ENCODE measurements at regions not wholly inside any gene's neighbourhood (a gene's known extent, or its start where the extent isn't known, plus 50 kb on each side); places are given as distances from the start of the nearest gene placed in this dataset.

DNA sequence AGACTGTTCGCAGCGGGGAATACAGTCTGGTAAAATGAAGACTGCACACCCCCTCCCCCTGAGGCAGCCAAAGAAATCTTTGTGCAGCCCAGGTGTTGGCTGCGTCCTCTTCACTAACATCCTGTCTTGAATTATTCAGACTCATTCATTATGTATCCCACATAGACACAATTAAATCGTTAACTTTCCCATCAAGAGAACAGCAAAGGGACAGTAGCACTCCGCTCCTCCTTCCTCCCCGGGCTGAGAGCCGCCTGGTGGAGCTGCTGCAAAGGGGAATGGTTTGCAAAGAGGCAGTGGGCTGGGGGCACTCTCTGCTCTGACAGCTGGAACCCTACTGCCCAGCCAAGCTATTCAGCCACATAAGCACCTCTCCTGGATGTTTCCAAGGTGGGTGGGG, 290.0 kb upstream of the SOX9 start:
- ATAC-seq (peak; percentile 67), DNase-seq (ENCODE audit: low spot score) (peak; percentile 69)
- peaks cover 55% of the 10 kb centered on the region for H3K4me1 Mint-ChIP-seq
- Histone ChIP-seq H3K9me2 (ENCODE audit: insufficient read depth) (peaks cover 4% of the 10 kb centered on the region; the same call in 1 of the 2 replicates), H3K36me3 (ENCODE audit: insufficient read depth) (no peaks in the 10 kb centered on the region), H2AFZ (no peak overlapping the region), H3K27ac (ENCODE audit: low read depth) (no peak overlapping the region; the same call in 1 of the 2 replicates), H3K4me1 (ENCODE audit: insufficient read depth) (peaks cover 33% of the 10 kb centered on the region), H3K79me2 (replicated peaks; ENCODE audit: insufficient read depth) (no peaks in the 10 kb centered on the region), H3K4me2 (peak overlapping the region; percentile 53), H3K4me3 (no peak overlapping the region), H4K20me1 (replicated peaks; ENCODE audit: insufficient read depth) (no peaks in the 10 kb centered on the region), H3K27me3 (ENCODE audit: insufficient read depth) (no peaks in the 10 kb centered on the region), H3F3A (replicated peaks; ENCODE audit: low read depth) (no peaks in the 10 kb centered on the region)
- TF ChIP-seq, protein P1, sequence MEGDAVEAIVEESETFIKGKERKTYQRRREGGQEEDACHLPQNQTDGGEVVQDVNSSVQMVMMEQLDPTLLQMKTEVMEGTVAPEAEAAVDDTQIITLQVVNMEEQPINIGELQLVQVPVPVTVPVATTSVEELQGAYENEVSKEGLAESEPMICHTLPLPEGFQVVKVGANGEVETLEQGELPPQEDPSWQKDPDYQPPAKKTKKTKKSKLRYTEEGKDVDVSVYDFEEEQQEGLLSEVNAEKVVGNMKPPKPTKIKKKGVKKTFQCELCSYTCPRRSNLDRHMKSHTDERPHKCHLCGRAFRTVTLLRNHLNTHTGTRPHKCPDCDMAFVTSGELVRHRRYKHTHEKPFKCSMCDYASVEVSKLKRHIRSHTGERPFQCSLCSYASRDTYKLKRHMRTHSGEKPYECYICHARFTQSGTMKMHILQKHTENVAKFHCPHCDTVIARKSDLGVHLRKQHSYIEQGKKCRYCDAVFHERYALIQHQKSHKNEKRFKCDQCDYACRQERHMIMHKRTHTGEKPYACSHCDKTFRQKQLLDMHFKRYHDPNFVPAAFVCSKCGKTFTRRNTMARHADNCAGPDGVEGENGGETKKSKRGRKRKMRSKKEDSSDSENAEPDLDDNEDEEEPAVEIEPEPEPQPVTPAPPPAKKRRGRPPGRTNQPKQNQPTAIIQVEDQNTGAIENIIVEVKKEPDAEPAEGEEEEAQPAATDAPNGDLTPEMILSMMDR (conservative IDR thresholded peaks at IDR 0.05; ENCODE audit: low read depth in 2 of 2) = peak; percentile 38 to 69
- TF ChIP-seq ZNF331 (CRISPR knock-in tag; IDR thresholded peaks at IDR 0.05; ENCODE audit: low read depth) = no peak
- no peaks in the 10 kb centered on the region for H3K36me3 Mint-ChIP-seq (ENCODE audit: low read depth)
- H3K4me3 Mint-ChIP-seq = no peak overlapping the region
- no peak overlapping the region for H3K27ac Mint-ChIP-seq
- H3K9me3 Mint-ChIP-seq = no peaks in the 10 kb centered on the region; the same call in 2 of the 3 replicates
- H3K27me3 Mint-ChIP-seq (ENCODE audit: insufficient read depth, low read depth, poor library complexity) = no peaks in the 10 kb centered on the region

DNA sequence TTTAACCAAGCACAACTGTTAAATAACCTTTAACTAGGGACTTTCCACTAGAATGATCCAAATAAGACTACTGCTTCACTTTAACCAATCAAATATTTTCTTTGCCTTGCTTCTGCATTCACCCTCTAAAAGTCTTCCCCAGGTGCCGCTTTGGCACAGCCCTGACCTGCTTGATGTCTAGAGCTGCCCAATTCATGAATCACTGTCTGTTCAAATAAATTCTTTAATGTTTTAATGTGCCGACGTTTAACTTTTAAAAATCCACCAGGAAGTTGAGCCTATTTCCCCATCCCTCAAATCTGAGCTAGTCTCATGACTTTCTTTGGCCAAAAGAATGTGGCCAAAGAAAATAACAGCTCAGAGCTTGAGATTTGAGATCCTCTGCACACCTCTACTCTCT, 277.8 kb upstream of the SOX9 start:
- H2AFZ ChIP-seq = no peak overlapping the region
- TF ChIP-seq ZNF114 (CRISPR knock-in tag; IDR thresholded peaks at IDR 0.05) (no peak), STAT1 (IDR thresholded peaks at IDR 0.05; ENCODE audit: unreplicated experiment) (no peak)
- TF ChIP-seq, protein P2, sequence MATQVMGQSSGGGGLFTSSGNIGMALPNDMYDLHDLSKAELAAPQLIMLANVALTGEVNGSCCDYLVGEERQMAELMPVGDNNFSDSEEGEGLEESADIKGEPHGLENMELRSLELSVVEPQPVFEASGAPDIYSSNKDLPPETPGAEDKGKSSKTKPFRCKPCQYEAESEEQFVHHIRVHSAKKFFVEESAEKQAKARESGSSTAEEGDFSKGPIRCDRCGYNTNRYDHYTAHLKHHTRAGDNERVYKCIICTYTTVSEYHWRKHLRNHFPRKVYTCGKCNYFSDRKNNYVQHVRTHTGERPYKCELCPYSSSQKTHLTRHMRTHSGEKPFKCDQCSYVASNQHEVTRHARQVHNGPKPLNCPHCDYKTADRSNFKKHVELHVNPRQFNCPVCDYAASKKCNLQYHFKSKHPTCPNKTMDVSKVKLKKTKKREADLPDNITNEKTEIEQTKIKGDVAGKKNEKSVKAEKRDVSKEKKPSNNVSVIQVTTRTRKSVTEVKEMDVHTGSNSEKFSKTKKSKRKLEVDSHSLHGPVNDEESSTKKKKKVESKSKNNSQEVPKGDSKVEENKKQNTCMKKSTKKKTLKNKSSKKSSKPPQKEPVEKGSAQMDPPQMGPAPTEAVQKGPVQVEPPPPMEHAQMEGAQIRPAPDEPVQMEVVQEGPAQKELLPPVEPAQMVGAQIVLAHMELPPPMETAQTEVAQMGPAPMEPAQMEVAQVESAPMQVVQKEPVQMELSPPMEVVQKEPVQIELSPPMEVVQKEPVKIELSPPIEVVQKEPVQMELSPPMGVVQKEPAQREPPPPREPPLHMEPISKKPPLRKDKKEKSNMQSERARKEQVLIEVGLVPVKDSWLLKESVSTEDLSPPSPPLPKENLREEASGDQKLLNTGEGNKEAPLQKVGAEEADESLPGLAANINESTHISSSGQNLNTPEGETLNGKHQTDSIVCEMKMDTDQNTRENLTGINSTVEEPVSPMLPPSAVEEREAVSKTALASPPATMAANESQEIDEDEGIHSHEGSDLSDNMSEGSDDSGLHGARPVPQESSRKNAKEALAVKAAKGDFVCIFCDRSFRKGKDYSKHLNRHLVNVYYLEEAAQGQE (IDR thresholded peaks at IDR 0.05; ENCODE audit: unreplicated experiment) = no peak
- H3K4me3 ChIP-seq = no peak overlapping the region
- Mint-ChIP-seq H3K4me3 (no peak overlapping the region), H3K9me3 (no peaks in the 10 kb centered on the region), H3K27ac (no peak overlapping the region), H3K4me1 (no peaks in the 10 kb centered on the region), H3K27me3 (ENCODE audit: insufficient read depth, low read depth, poor library complexity) (peaks cover 1% of the 10 kb centered on the region), H3K36me3 (ENCODE audit: low read depth) (no peaks in the 10 kb centered on the region)
- no peak overlapping the region for H3K27ac ChIP-seq (ENCODE audit: low read depth)
- no peaks in the 10 kb centered on the region for H3F3A ChIP-seq (replicated peaks; ENCODE audit: low read depth)
- DNase-seq (ENCODE audit: low spot score) = no peak
- no peaks in the 10 kb centered on the region for H3K27me3 ChIP-seq (ENCODE audit: insufficient read depth)
- peaks cover 14% of the 10 kb centered on the region for H3K9me2 ChIP-seq (ENCODE audit: insufficient read depth)
- no peaks in the 10 kb centered on the region for H3K36me3 ChIP-seq (ENCODE audit: insufficient read depth)
- no peaks in the 10 kb centered on the region for H3K79me2 ChIP-seq (replicated peaks; ENCODE audit: insufficient read depth)
- H3K4me1 ChIP-seq (ENCODE audit: insufficient read depth) = no peaks in the 10 kb centered on the region
- H3K4me2 ChIP-seq = no peak overlapping the region
- no peaks in the 10 kb centered on the region for H4K20me1 ChIP-seq (replicated peaks; ENCODE audit: insufficient read depth)
- ATAC-seq = no peak

Data from GM23338 (cell line).